PC-3 (cell line): ENCODE measurements at regions not wholly inside any gene's neighbourhood (a gene's known extent, or its start where the extent isn't known, plus 50 kb on each side); places are given as distances from the start of the nearest gene placed in this dataset.
A peak's percentile ranks its signal among the peaks of the same experiment; 100 is the strongest.

Experiments used
- ATAC-seq: fragments of 200-7000 bp; cut with Tn5 transposase; 2 replicates; pipeline ENCODE4 v1.9.1; 2020; ENCODE audit warnings: mild to moderate bottlenecking, moderate library complexity
- BruUV-seq: library from RNA; stranded (reverse); fragments of 400-500 nt; replicated peaks from 2 replicates; lab custom pipeline; 2021; lab: Mats Ljungman, UMichigan
- CTCF ChIA-PET: fragments of 300-600 bp; sonication (Branson Sonifier 250); formaldehyde crosslinking; loops from one replicate; lab custom pipeline; 2022; ENCODE audit warnings: antibody characterized with exemption; lab: Charles Lee
- POLR2A ChIA-PET: fragments of 300-600 bp; sonication (Branson Sonifier 250); formaldehyde crosslinking; loops from one replicate; lab custom pipeline; 2022; ENCODE audit warnings: antibody characterized with exemption; ENCODE audit not compliant: unreplicated experiment; lab: Charles Lee
- DNase-seq: peaks from one replicate; pipeline ENCODE4 v3.0.0-alpha.2; 2015
- H2AFZ ChIP-seq: fragments of 300-600 bp; sonication (generic); 2 replicates; pipeline ENCODE4 v1.6.0; 2016; ENCODE audit warnings: antibody characterized with exemption, low read length
- H3F3A ChIP-seq: fragments of 300-600 bp; sonication (generic); one replicate; pipeline ENCODE4 v1.6.0; 2017; ENCODE audit warnings: antibody characterized with exemption, low read length, control low read depth, mild to moderate bottlenecking; ENCODE audit not compliant: unreplicated experiment
- H3K27ac ChIP-seq: fragments of 300-600 bp; sonication (generic); 2 replicates; pipeline ENCODE4 v1.5.1; 2016; ENCODE audit warnings: mild to moderate bottlenecking, low read length
- H3K27me3 ChIP-seq: fragments of 300-600 bp; sonication (generic); 2 replicates; pipeline ENCODE4 v1.6.1; 2016; ENCODE audit warnings: low read length, mixed read lengths
- H3K36me3 ChIP-seq: fragments of 300-600 bp; sonication (generic); 2 replicates; pipeline ENCODE4 v1.6.1; 2016; ENCODE audit warnings: low read depth, mixed run types, low read length, mixed read lengths
- H3K4me1 ChIP-seq: fragments of 300-600 bp; sonication (generic); 2 replicates; pipeline ENCODE4 v1.5.1; 2016; ENCODE audit warnings: low read length; ENCODE audit not compliant: insufficient read depth
- H3K4me2 ChIP-seq: fragments of 300-600 bp; sonication (generic); 2 replicates; pipeline ENCODE4 v1.6.0; 2016; ENCODE audit warnings: low read length
- H3K4me3 ChIP-seq: fragments of 300-600 bp; sonication (generic); 2 replicates; pipeline ENCODE4 v1.5.1; 2016; ENCODE audit warnings: mild to moderate bottlenecking, low read length, mixed read lengths
- H3K79me2 ChIP-seq: fragments of 300-600 bp; sonication (generic); 2 replicates; pipeline ENCODE4 v1.6.1; 2017; ENCODE audit warnings: low read length, mixed read lengths
- H3K9ac ChIP-seq: fragments of 300-600 bp; sonication (generic); 2 replicates; pipeline ENCODE4 v1.6.0; 2016; ENCODE audit warnings: mild to moderate bottlenecking, low read length
- H3K9me2 ChIP-seq: fragments of 300-600 bp; sonication (generic); replicated peaks from 2 replicates; pipeline ENCODE4 v1.6.1; 2016; ENCODE audit warnings: mixed run types, low read length, mixed read lengths
- H3K9me3 ChIP-seq: fragments of 300-600 bp; sonication (generic); 2 replicates; pipeline ENCODE4 v1.6.1; 2016; ENCODE audit warnings: low read length, mixed read lengths
- H4K20me1 ChIP-seq: fragments of 300-600 bp; sonication (generic); 2 replicates; pipeline ENCODE4 v1.6.1; 2016; ENCODE audit warnings: low read length, mixed read lengths
- EZH2 ChIP-seq: fragments of 300-600 bp; sonication (generic); IDR thresholded peaks from one replicate; pipeline ENCODE4 v1.6.1; 2017; ENCODE audit warnings: antibody characterized with exemption, mild to moderate bottlenecking, low read length; ENCODE audit not compliant: unreplicated experiment
- EZH2phosphoT487 ChIP-seq: fragments of 300-600 bp; sonication (generic); IDR thresholded peaks from 2 replicates; pipeline ENCODE4 v1.6.1; 2018; ENCODE audit warnings: mild to moderate bottlenecking, antibody characterized with exemption, low read length, borderline replicate concordance
- intact Hi-C: fragments of 100-400 bp; cut with micrococcal nuclease; formaldehyde crosslinking; loops from 2 replicates; pipeline ENCODE4 v1.9.0; 2023
- TF ChIP-seq, protein P1 (sequence below): fragments of 300-600 bp; sonication (generic); conservative IDR thresholded peaks from 2 replicates; pipeline ENCODE4 v1.5.1; 2017; ENCODE audit warnings: antibody characterized with exemption, low read depth, mild to moderate bottlenecking, low read length

DNA sequence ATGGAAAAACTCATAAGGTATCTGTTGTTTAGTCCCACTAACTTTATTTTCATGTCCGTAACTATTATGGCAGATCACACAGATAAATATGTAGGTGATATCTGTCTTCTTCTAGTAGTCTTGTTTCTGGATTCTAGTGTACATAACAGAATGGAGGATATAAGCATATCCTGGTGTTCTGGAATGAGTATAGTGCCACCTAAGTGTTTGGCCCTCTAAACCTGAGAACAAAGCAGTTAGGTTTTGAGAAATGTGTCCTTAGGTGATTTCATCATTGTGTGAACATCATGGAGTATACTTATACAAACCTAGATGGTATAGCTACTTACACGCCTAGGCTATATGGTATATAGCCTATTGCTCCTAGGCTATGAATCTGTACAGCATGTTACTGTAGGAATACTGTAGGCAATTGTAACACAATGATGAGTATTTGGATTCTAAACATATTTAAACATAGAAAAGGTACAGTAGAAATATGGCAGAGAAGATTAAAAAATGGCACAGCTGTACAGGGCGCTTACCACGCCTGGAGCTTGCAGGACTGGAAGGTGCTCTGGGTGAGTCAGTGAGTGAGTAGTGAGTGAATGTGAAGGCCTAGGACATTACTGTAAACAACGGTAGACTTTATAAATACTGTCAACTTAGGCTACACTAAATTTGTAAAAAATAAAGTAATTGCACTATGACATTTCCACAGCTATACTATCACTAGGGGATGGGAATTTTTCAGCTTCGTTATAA, 150.3 kb upstream of the SLC24A2 start:
- peaks cover 8% of the 10 kb centered on the region for H3K27me3 ChIP-seq
- H3K9me2 ChIP-seq, result no peaks in the 10 kb centered on the region
- H3K9ac ChIP-seq, result no peak overlapping the region
- H3K79me2 ChIP-seq, result no peaks in the 10 kb centered on the region
- H3K4me2 ChIP-seq, result no peak overlapping the region
- H2AFZ ChIP-seq, result no peak overlapping the region
- no peaks in the 10 kb centered on the region for H3K36me3 ChIP-seq
- H3K4me1 ChIP-seq, result no peaks in the 10 kb centered on the region
- no peaks in the 10 kb centered on the region for H3K9me3 ChIP-seq
- H3F3A ChIP-seq, result no peaks in the 10 kb centered on the region
- H3K27ac ChIP-seq, result no peak overlapping the region
- no peaks in the 10 kb centered on the region for H4K20me1 ChIP-seq
- CTCF ChIA-PET, result no interaction called here
- TF ChIP-seq EZH2phosphoT487, result no peak
- TF ChIP-seq, protein P1, sequence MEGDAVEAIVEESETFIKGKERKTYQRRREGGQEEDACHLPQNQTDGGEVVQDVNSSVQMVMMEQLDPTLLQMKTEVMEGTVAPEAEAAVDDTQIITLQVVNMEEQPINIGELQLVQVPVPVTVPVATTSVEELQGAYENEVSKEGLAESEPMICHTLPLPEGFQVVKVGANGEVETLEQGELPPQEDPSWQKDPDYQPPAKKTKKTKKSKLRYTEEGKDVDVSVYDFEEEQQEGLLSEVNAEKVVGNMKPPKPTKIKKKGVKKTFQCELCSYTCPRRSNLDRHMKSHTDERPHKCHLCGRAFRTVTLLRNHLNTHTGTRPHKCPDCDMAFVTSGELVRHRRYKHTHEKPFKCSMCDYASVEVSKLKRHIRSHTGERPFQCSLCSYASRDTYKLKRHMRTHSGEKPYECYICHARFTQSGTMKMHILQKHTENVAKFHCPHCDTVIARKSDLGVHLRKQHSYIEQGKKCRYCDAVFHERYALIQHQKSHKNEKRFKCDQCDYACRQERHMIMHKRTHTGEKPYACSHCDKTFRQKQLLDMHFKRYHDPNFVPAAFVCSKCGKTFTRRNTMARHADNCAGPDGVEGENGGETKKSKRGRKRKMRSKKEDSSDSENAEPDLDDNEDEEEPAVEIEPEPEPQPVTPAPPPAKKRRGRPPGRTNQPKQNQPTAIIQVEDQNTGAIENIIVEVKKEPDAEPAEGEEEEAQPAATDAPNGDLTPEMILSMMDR, result no peak
- TF ChIP-seq EZH2, result no peak
- peak; percentile 25 for DNase-seq
- no TSS peak for BruUV-seq
- H3K4me3 ChIP-seq, result no peak overlapping the region
- POLR2A ChIA-PET, result no interaction called here
- intact Hi-C loops, result no loop called here
- no peak for ATAC-seq

DNA sequence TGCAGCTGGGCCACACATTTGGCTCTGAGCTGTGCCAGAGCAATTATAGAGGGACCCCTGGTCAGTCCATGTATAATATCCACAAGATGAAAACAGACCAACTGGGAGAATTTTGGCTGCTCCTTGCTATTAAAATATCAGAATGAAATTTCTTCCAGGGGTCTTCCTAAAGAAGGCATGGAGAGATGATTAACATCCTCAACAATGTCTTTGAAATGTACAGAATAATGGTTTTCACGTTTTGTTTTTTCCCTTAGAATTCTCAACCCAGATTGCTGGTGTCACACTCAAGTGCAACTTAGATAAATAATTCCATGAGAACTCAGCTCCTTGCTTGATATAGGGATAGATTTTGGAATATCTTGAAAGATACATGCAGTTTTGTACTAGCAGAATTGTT, 148.3 kb upstream of the SLC24A2 start:
- no peak for ATAC-seq
- Histone ChIP-seq H3K9ac (no peak overlapping the region), H3F3A (no peaks in the 10 kb centered on the region), H3K36me3 (no peaks in the 10 kb centered on the region), H3K9me2 (no peaks in the 10 kb centered on the region), H3K4me1 (no peaks in the 10 kb centered on the region), H3K79me2 (no peaks in the 10 kb centered on the region), H3K27ac (no peak overlapping the region), H3K9me3 (no peaks in the 10 kb centered on the region), H4K20me1 (no peaks in the 10 kb centered on the region), H2AFZ (no peak overlapping the region), H3K27me3 (no peaks in the 10 kb centered on the region), H3K4me3 (no peak overlapping the region), H3K4me2 (no peak overlapping the region)
- DNase-seq, result no peak
- TF ChIP-seq, protein P1, result no peak
- no peak for TF ChIP-seq EZH2
- no peak for TF ChIP-seq EZH2phosphoT487
- intact Hi-C loops, result no loop called here
- BruUV-seq, result no TSS peak
- CTCF ChIA-PET, result no interaction called here
- POLR2A ChIA-PET, result no interaction called here

DNA sequence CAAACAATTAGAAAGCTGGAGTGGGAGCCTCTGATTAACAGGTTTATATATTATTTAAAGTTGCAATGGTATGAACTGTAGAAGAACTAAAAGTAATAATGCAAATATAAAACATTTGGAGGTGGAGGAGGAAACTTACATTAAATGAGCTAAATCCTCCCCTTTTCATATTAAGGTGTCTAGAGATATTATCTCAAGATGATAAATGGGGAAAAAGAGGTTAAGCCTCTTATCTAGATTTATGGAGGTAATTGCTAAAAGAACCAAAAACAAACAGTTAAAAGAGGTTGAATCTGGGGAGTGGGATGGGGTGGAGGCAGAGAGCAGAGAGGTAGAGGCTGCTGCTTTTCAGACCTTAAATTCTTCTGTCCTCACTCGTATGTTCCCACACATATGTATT, 147.8 kb upstream of the SLC24A2 start:
- Histone ChIP-seq H3F3A (no peaks in the 10 kb centered on the region), H3K9me2 (no peaks in the 10 kb centered on the region), H3K9me3 (no peaks in the 10 kb centered on the region), H4K20me1 (no peaks in the 10 kb centered on the region), H3K4me3 (no peak overlapping the region), H3K79me2 (no peaks in the 10 kb centered on the region), H3K36me3 (no peaks in the 10 kb centered on the region), H3K9ac (no peak overlapping the region), H3K27ac (no peak overlapping the region), H2AFZ (no peak overlapping the region), H3K27me3 (no peaks in the 10 kb centered on the region), H3K4me1 (no peaks in the 10 kb centered on the region), H3K4me2 (no peak overlapping the region)
- ChIA-PET CTCF (no interaction called here), POLR2A (no interaction called here)
- intact Hi-C loops, result no loop called here
- no peak for DNase-seq
- BruUV-seq, result no TSS peak
- no peak for ATAC-seq
- TF ChIP-seq EZH2 (no peak), EZH2phosphoT487 (no peak)
- TF ChIP-seq, protein P1, result no peak
